Prostate gland (tissue), 2 donors: ENCODE measurements at regions not wholly inside any gene's neighbourhood (a gene's known extent, or its start where the extent isn't known, plus 50 kb on each side); places are given as distances from the start of the nearest gene placed in this dataset.

ENCODE experiments used
- DNase-seq: peaks from one replicate; pipeline ENCODE4 v3.0.0-alpha.2; 2019; ENCODE audit warnings: low spot score
- H3K27ac ChIP-seq, 2 donors: fragments of 200-600 bp; sonication (generic); 2 replicates each; pipeline ENCODE4 v1.5.1; 2017 to 2019
- H3K27me3 ChIP-seq: fragments of 200-600 bp; sonication (generic); replicated peaks from 2 replicates; pipeline ENCODE4 v1.5.1; 2019; ENCODE audit not compliant: insufficient read depth
- H3K36me3 ChIP-seq, 2 donors: fragments of 200-600 bp; sonication (generic); 1 replicate in 1 of 2; 2 replicates in 1 of 2; pipeline versions ENCODE4 v1.5.1 to v1.8.1; 2017 to 2019
- H3K4me1 ChIP-seq: fragments of 200-600 bp; sonication (generic); replicated peaks from 2 replicates; pipeline ENCODE4 v1.5.1; 2019
- H3K4me3 ChIP-seq, 2 donors: fragments of 200-600 bp; sonication (generic); 2 replicates each; pipeline ENCODE4 v1.5.1; 2017 to 2019
- H3K9me3 ChIP-seq: fragments of 200-600 bp; sonication (generic); 2 replicates; pipeline ENCODE4 v1.5.1; 2017
- CTCF ChIP-seq, 4 experiments: fragments of 200-600 bp in 2 of 4; fragments of 450-650 bp in 2 of 4; sonication (generic) in 2 of 4; IDR thresholded peaks; 1 replicate in 3 of 4; 2 replicates in 1 of 4; pipeline ENCODE4 v1.5.1; 2016 to 2019; ENCODE audit warnings: antibody characterized with exemption in 4 of 4, mild to moderate bottlenecking in 2 of 4, moderate library complexity in 2 of 4
- POLR2A ChIP-seq: fragments of 450-650 bp; IDR thresholded peaks from one replicate; pipeline ENCODE4 v1.6.1; 2016; ENCODE audit warnings: antibody characterized with exemption, mild to moderate bottlenecking
- POLR2AphosphoS5 ChIP-seq: sonication (generic); formaldehyde crosslinking; IDR thresholded peaks from one replicate; pipeline ENCODE4 v1.6.1; 2017; ENCODE audit warnings: antibody characterized with exemption
- WGBS: methylation state at CpG from one replicate; pipeline ENCODE4 v1.1.5; 2018; 5-methylcytosine and 5-hydroxymethylcytosine counted together
- intact Hi-C: fragments of 100-400 bp; cut with DNase I; formaldehyde crosslinking; loops from one replicate; pipeline ENCODE4 v1.14.2; 2022

- H3K4me3 ChIP-seq: no peak overlapping the region
- peak; percentile 41 for DNase-seq
- WGBS: 50% methylated on average over 2 of the region's 2 CpGs
- no peaks in the 10 kb centered on the region for H3K36me3 ChIP-seq
- intact Hi-C loops: no loop called here
- TF ChIP-seq POLR2A (no peak), CTCF (IDR thresholded peaks at IDR 0.05) (peak; percentile 12 to 50 (median 36))
- no peak overlapping the region for H3K27ac ChIP-seq
- no peaks in the 10 kb centered on the region for H3K9me3 ChIP-seq
- no peaks in the 10 kb centered on the region for H3K27me3 ChIP-seq
- no peaks in the 10 kb centered on the region for H3K4me1 ChIP-seq
Measured at GRCh38 chr4:53804719-53805118, 213.4 kb upstream of the LNX1 start.

GRCh38 chr4:53802500-53802899, 211.2 kb upstream of the LNX1 start:
- WGBS: 51% methylated on average over 2 of the region's 2 CpGs
- no peak for DNase-seq
- intact Hi-C loops: no loop called here

GRCh38 chr4:53801373-53801772, 210.1 kb upstream of the LNX1 start:
- intact Hi-C loops: no loop called here
- Histone ChIP-seq H3K4me1 (no peaks in the 10 kb centered on the region), H3K27me3 (no peaks in the 10 kb centered on the region), H3K9me3 (no peaks in the 10 kb centered on the region), H3K27ac (no peak overlapping the region), H3K4me3 (no peak overlapping the region), H3K36me3 (no peaks in the 10 kb centered on the region)
- peak; percentile 25 for TF ChIP-seq POLR2AphosphoS5
- no peak for TF ChIP-seq CTCF (IDR thresholded peaks at IDR 0.05)
- no peak for DNase-seq
- 14% methylated on average over 3 of the region's 3 CpGs for WGBS

More at GRCh38 chr4:53802500-53802899, 211.2 kb upstream of the LNX1 start:
- Histone ChIP-seq H3K27me3 (no peaks in the 10 kb centered on the region), H3K36me3 (no peaks in the 10 kb centered on the region), H3K4me1 (no peaks in the 10 kb centered on the region), H3K27ac (no peak overlapping the region), H3K9me3 (no peaks in the 10 kb centered on the region), H3K4me3 (no peak overlapping the region)
- TF ChIP-seq CTCF (IDR thresholded peaks at IDR 0.05): no peak
- TF ChIP-seq POLR2AphosphoS5: no peak
- no peak for TF ChIP-seq POLR2A

- Histone ChIP-seq H3K27ac (no peak overlapping the region), H3K9me3 (no peaks in the 10 kb centered on the region), H3K4me1 (no peaks in the 10 kb centered on the region), H3K27me3 (no peaks in the 10 kb centered on the region), H3K4me3 (no peak overlapping the region), H3K36me3 (no peaks in the 10 kb centered on the region)
- intact Hi-C loops: no loop called here
- WGBS: 78% methylated on average over 3 of the region's 3 CpGs
- no peak for DNase-seq
- no peak for TF ChIP-seq CTCF (IDR thresholded peaks at IDR 0.05)
- no peak for TF ChIP-seq POLR2A
- TF ChIP-seq POLR2AphosphoS5: no peak
Measured at GRCh38 chr4:53800741-53801140, 209.5 kb upstream of the LNX1 start.

GRCh38 chr4:53793096-53793495, 201.8 kb upstream of the LNX1 start:
- intact Hi-C loops: no loop called here
- no peak overlapping the region for H3K27ac ChIP-seq
- no peaks in the 10 kb centered on the region for H3K27me3 ChIP-seq
- H3K9me3 ChIP-seq: no peaks in the 10 kb centered on the region
- no peak for DNase-seq
- H3K4me3 ChIP-seq: no peak overlapping the region
- H3K4me1 ChIP-seq: no peaks in the 10 kb centered on the region
- WGBS: 90% methylated on average over 4 of the region's 4 CpGs
- no peak for TF ChIP-seq CTCF (IDR thresholded peaks at IDR 0.05)
- no peak for TF ChIP-seq POLR2A
- TF ChIP-seq POLR2AphosphoS5: no peak
- H3K36me3 ChIP-seq: no peaks in the 10 kb centered on the region
